Stimulated activated CD4-positive, alpha-beta T cell treated with anti-CD3 and anti-CD28 coated beads, Interleukin-15, amount 100 ng/mL, for 48 hours (primary cell): ENCODE measurements at regions not wholly inside any gene's neighbourhood (a gene's known extent, or its start where the extent isn't known, plus 50 kb on each side); places are given as distances from the start of the nearest gene placed in this dataset.
A peak's percentile ranks its signal among the peaks of the same experiment; 100 is the strongest.
"Not testable (repeated sequence)": the region's sequence is repeated elsewhere in the genome, so short reads cannot be mapped to it uniquely, and the experiment has no call there.

Experiments
- DNase-seq, 2 donors: peaks; one replicate each; pipeline ENCODE4 v3.0.0-alpha.2; 2020; ENCODE audit warnings: low read depth in 2 of 2

GRCh38 chr10:58066979-58067378, 200.7 kb downstream of the IPMK start:
- DNase-seq: no peak

- DNase-seq: no peak
These were observed 201.6 kb downstream of the IPMK start for GRCh38 chr10:58066126-58066525.

GRCh38 chr10:58065529-58065815, 202.2 kb downstream of the IPMK start:
- DNase-seq: no peak

DNA sequence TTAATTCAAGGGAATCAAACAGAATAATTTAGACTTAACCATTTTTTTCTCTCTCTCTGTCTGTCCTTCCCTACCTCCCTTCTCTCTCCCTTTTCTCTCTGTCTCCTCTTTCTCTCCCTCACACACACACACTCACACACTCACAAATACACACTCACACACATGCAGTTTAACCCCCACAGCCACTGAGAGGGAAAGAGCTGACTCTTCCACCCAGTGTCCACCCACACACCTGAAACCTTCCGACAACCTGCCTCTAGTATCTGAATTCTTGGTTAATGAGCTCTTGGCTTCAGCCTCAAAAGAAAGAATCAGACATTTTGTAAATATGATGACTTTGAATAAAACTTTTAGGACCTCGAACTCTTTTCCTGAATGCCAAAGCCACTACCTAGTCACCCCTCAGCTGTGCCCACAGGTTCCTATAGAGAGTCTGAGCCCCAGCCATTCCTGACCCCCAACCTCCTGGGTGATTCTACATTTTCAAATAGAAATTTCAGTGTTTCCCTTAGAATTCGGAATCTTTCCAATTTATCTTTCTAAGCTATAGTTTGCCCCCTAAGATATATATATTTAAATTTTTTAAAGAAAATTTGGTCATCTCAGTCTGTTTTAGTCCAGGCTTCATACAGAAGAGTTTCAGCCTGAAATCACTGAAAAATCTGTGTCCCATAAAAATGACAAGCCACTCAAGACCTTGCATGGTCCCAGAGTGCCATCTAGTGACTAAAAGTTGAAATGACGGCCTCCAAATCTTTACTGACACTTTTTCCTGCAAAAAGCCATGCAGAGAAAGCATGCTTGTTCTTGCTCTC, 202.8 kb downstream of the IPMK start:
- peak in 1 of 2 donors; percentile 2 for DNase-seq

GRCh38 chr10:58063861-58064480, 203.7 kb downstream of the IPMK start:
- DNase-seq: no peak

- not testable (repeated sequence) for DNase-seq
These were observed 209.0 kb downstream of the IPMK start for GRCh38 chr10:58058683-58059082.

DNA sequence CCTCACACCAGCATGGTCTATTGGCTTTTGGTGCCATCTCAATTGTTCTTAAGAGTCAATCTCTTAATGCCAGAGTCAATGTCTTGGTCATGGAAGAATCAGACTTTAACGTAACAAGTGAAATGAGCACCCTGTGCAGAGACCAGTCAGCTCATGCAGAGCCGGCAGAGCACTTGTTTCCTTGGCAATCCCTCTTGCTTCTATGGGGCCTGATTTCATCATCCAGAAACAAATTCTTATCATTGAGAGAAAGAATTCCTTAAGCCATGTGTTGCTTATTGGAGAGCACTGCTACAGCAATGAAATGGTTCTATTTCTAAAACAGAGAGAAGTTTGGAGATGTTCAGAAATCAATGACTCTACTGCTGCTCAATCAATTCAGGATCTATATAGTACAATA, 212.8 kb downstream of the IPMK start:
- DNase-seq: no peak

DNA sequence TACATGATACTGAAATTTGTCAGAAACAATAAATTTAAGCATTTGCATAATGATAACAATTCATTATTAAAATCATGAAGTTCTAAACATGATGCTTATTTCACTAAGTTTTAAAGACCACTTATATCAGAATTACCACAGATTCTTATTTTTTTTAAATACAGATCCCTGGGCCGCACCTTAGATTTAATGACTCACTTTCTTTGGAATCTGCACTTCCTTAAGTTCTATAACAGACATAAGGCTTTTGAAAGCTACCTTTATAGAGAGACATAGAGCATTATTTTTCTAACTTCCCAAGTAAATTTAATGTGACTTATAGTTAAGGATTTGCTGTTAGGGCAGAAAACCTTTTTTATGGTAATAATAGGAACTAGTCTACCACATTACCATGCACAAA, 214.9 kb downstream of the IPMK start:
- no peak for DNase-seq

DNA sequence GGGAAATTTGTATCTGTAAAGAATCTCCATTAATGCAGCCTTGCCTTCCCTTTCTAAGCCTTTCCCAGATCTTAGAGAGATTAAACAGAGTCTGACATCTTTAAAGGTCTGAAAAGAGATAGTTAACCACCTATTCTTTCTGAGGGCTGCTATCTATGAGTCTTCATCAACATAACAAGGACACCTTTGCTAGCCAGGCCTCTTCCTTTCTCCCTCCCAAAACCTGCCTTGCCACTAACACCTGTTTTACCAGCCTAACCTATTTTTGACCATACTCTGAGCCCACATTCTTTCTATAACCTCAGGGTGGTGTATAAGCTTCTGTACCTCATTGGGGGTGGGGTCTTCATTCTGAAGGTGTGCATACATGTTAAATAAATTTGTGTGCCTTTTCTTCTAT, 217.1 kb downstream of the IPMK start:
- no peak for DNase-seq

GRCh38 chr10:58048936-58049335, 218.8 kb downstream of the IPMK start:
- no peak for DNase-seq

GRCh38 chr10:58044072-58044471, 223.6 kb downstream of the IPMK start:
- DNase-seq: no peak

- no peak for DNase-seq
These were observed 225.8 kb downstream of the IPMK start for GRCh38 chr10:58041901-58042300.

DNA sequence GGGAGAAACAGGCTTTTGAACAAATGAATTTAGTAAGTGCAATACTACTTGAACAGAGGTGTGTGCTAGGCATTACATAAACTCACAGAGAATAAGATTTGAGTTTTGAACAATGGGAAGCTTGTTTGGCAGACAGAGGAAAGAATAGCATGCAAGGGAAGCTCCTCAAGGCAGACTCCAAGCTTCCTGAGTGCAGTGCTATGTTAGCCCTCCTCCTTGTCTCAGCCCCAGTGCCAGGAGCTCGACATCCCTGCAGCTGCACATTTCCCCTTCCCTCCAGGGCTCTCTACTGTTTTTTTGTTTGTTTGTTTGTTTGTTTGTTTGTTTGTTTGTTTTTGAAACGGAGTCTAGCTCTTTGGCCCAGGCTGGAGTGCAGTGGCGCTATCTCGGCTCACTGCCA, 237.5 kb downstream of the IPMK start:
- DNase-seq: no peak

DNA sequence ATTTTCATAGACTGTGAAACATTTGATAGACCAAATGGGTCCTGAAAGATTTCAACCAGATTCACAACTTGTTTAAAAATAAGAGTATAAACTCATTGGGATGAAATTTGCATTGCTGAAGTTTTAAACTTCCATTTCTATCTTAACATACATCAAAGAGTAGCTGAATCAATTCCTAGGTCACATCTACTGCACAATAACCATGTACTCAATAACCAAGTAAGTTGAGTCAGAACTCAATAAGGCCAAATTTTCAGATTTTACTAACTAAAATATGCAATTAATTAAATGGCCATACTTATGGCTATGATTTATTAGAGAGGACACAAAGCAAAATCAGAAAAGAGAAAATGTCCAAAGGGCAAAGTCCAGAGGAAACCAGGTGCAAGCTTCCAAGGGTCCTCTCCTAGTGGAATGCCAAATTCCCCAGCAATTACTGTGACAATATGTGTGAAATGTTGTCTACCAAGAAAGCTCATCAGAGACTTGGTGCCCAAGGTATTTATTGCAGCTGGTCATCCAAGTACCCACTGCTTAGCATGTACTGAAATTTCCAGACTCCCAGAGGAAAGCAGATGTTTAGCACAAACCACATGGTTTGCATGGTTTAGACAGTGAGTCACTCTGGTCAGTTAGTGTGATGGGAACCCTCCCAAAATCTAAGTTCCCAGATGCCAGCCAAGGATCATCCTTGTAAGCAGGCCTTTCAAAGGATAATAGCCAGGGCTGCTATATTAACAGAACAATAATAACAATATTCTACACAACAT, 238.9 kb downstream of the IPMK start:
- DNase-seq: no peak

GRCh38 chr10:58027426-58027825, 240.3 kb downstream of the IPMK start:
- DNase-seq: no peak

DNA sequence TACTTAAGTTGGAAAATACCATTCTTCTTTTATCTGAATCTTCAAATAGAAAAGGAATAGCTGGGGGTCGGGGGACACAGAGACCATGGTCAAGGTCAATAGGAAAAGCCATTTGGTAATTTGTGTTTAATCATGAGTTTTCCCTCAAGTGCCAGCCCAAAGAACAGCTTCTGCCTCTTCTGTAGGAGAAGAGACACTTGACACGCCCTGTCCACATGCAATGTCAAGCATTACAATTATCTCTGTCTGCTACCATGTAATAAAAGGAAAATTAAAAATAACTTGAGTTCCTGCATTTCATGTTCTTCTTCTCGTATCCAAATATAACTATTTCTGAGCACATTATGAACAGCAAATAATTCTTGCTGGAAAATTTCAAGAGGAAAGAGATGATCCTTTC, 241.7 kb downstream of the IPMK start:
- DNase-seq: no peak

GRCh38 chr10:58023341-58024073, 244.2 kb downstream of the IPMK start:
- DNase-seq: no peak

DNA sequence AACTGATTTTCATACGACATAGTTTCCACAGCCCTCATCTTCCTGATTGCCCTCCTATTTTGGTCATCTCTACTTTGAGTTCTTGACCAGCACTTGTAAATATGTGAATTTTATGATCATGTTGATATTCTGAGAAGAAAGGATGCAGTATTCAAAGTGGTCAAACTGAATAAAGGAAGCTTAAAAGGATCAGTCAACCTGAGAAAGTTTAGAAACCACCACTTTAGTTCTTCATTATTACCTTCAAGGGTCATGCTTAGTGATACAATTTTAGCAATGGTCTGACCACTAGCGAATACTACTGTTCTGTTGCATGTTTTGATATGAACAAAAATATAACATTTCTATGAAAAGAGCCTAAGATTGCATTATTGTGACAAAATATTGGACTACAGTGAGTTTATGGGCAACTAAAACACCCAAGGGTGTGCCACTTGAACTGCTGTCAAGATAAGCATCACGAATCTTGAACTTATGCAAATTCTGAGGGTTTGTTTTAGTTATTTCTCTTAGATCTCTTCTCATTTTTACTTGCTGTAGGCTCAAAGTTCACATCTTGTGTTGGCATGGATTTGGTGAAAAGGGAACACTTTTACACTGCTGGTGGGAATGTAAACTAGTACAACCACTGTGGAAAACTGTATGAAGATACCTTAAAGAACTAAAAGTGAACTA, 247.7 kb downstream of the IPMK start:
- no peak for DNase-seq

DNA sequence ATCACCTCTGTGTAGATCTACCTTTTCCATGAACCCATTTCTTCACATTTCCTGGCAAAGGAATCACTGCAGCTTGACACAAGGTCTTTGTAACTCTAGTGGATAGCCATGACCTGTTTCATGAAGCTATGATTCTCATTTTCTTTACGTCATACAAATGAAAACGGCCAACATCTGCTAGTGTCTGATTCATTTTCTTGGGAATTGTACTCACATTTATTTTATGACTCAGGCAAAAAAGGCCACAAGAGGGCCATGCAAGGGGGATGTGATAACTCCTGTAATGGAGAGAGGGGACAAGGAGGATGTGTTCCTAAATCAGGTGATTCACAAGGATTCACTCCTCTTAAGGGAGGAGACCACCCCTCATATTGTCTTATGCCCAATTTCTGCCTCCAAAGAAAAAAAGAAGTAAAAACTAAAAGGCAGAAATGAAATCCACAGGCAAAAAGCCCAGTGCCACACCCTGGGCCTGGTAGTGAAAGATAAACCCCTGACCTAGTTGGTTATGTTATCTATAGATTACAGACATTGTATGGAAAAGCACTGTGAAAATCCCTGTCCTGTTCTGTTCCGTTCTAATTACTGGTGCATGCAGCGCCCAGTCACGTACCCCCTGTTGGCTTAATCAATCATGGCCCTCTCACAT, 249.9 kb downstream of the IPMK start:
- DNase-seq: no peak

DNA sequence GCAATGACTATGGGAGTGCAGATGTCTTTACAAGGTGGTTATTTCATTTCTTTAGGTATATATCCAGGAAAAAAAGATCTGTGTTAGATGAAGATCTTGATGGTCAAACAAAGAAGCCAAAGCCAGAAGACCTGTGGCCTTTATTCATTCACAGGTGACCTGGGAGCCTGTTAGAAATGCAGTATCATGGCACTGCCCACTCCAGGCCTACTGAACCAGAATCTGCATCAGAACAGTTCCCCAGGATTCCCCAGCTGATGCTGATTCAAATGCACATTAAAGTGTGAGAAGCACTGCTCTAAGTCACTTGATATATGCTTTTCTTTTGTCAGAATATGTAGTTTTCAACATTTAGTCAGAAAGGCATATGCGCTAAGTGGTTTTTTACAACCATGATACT, 251.1 kb downstream of the IPMK start:
- DNase-seq: no peak

GRCh38 chr10:58014436-58014835, 253.3 kb downstream of the IPMK start:
- DNase-seq: no peak
